Endothelial cell of umbilical vein (primary cell): ENCODE measurements at regions not wholly inside any gene's neighbourhood (a gene's known extent, or its start where the extent isn't known, plus 50 kb on each side); places are given as distances from the start of the nearest gene placed in this dataset.

Source experiments
- BruUV-seq: library from RNA; stranded (reverse); fragments of 400-500 nt; replicated peaks from 2 replicates; lab custom pipeline; 2021; lab: Mats Ljungman, UMichigan
- CTCF ChIA-PET: fragments of 300-600, 350-600 bp; sonication (Branson Sonifier 250); formaldehyde crosslinking; loops from one replicate; lab custom pipeline; 2021; ENCODE audit warnings: antibody characterized with exemption, inconsistent platforms; lab: Charles Lee
- POLR2A ChIA-PET: fragments of 300-600, 350-600 bp; sonication (Branson Sonifier 250); formaldehyde crosslinking; loops from one replicate; lab custom pipeline; 2021; ENCODE audit warnings: antibody characterized with exemption, inconsistent platforms; lab: Charles Lee
- DNase-seq: peaks from one replicate; pipeline ENCODE4 v3.0.0-alpha.2; 2011; ENCODE audit warnings: low read depth, low spot score
- FAIRE-seq: peaks from 2 replicates; lab custom pipeline; 2011; peaks lifted over from hg19 to GRCh38; lab: Jason Lieb, UNC
- H2AFZ ChIP-seq: 2 replicates; pipeline ENCODE4 v1.6.0; 2012; ENCODE audit warnings: low read depth, low read length, control low read depth, inconsistent platforms
- H3K27ac ChIP-seq: 2 replicates; pipeline ENCODE4 v1.5.1; 2011; ENCODE audit warnings: low read depth, mild to moderate bottlenecking, control low read depth, low read length, moderate library complexity; ENCODE audit not compliant: insufficient read depth
- H3K27me3 ChIP-seq, 2 experiments: 2 replicates each; pipeline versions ENCODE4 v1.6.0 to v1.6.1; 2011; ENCODE audit warnings: low read length in 2 of 2, mixed read lengths in 1 of 2; ENCODE audit not compliant: control insufficient read depth in 2 of 2, insufficient read depth in 2 of 2
- H3K36me3 ChIP-seq, 2 experiments: 2 replicates in 1 of 2; 3 replicates in 1 of 2; pipeline ENCODE4 v1.5.1; 2011; ENCODE audit warnings: low read length in 2 of 2, mild to moderate bottlenecking in 1 of 2, moderate library complexity in 1 of 2; ENCODE audit not compliant: control insufficient read depth in 2 of 2, insufficient read depth in 2 of 2; ENCODE audit errors: extremely low read depth in 1 of 2
- H3K4me1 ChIP-seq: 3 replicates; pipeline ENCODE4 v1.5.1; 2011; ENCODE audit warnings: mild to moderate bottlenecking, low read length; ENCODE audit not compliant: control insufficient read depth, insufficient read depth; ENCODE audit errors: extremely low read depth
- H3K4me2 ChIP-seq: 2 replicates; pipeline ENCODE4 v1.6.1; 2011; ENCODE audit warnings: low read length, control low read depth, mixed read lengths; ENCODE audit not compliant: insufficient read depth
- H3K4me3 ChIP-seq, 3 experiments: fragments of 200-600 bp in 1 of 3; sonication (generic), shearing (Covaris generic) in 1 of 3; replicated peaks in 1 of 3; 2 replicates each; pipeline ENCODE4 v1.5.1; 2011 to 2016; ENCODE audit warnings: control low read depth in 3 of 3, low read length in 3 of 3, mild to moderate bottlenecking in 2 of 3, inconsistent platforms in 1 of 3, low read depth in 1 of 3, moderate library complexity in 1 of 3; ENCODE audit not compliant: insufficient read depth in 1 of 3
- H3K79me2 ChIP-seq: 2 replicates; pipeline ENCODE4 v1.6.0; 2012; ENCODE audit warnings: low read length, inconsistent platforms; ENCODE audit not compliant: control insufficient read depth, insufficient read depth
- H3K9ac ChIP-seq: replicated peaks from 2 replicates; pipeline ENCODE3; 2011; ENCODE audit warnings: low read length, control low read depth; ENCODE audit not compliant: insufficient read depth; ENCODE audit errors: extremely low read depth
- H3K9me1 ChIP-seq: replicated peaks from 3 replicates; pipeline ENCODE4 v1.6.0; 2011; ENCODE audit warnings: mild to moderate bottlenecking, low read length; ENCODE audit not compliant: control insufficient read depth, insufficient read depth; ENCODE audit errors: extremely low read depth
- H3K9me3 ChIP-seq: replicated peaks from 2 replicates; pipeline ENCODE4 v1.5.1; 2012; ENCODE audit warnings: low read length, inconsistent platforms; ENCODE audit not compliant: control insufficient read depth, insufficient read depth
- H4K20me1 ChIP-seq: replicated peaks from 2 replicates; pipeline ENCODE3; 2011; ENCODE audit warnings: mild to moderate bottlenecking, low read length; ENCODE audit not compliant: control insufficient read depth, insufficient read depth; ENCODE audit errors: extremely low read depth
- EZH2 ChIP-seq: IDR thresholded peaks from 2 replicates; pipeline ENCODE4 v1.6.1; 2012; ENCODE audit warnings: borderline replicate concordance, low read depth, mild to moderate bottlenecking, moderate library complexity, low read length, inconsistent platforms; ENCODE audit not compliant: severe bottlenecking
- FOS ChIP-seq: IDR thresholded peaks from 2 replicates; pipeline ENCODE4 v1.6.1; 2011; ENCODE audit warnings: mild to moderate bottlenecking, low read length, moderate library complexity, borderline replicate concordance; ENCODE audit not compliant: insufficient read depth
- GATA2 ChIP-seq: IDR thresholded peaks from 2 replicates; pipeline ENCODE4 v1.7.0; 2011; ENCODE audit warnings: low read depth, mild to moderate bottlenecking, moderate library complexity, mixed read lengths, low read length; ENCODE audit not compliant: insufficient read length, insufficient read depth
- JUN ChIP-seq: IDR thresholded peaks from 2 replicates; pipeline ENCODE4 v1.6.1; 2011; ENCODE audit warnings: borderline replicate concordance, low read depth; ENCODE audit not compliant: insufficient read length, insufficient read depth
- MYC ChIP-seq: IDR thresholded peaks from one replicate; pipeline ENCODE4 v1.6.1; 2011; ENCODE audit warnings: mild to moderate bottlenecking, low read depth, low read length
- POLR2A ChIP-seq: IDR thresholded peaks from 2 replicates; pipeline ENCODE4 v1.6.1; 2012; ENCODE audit warnings: low read depth, mild to moderate bottlenecking, control low read depth, low read length
- POLR2AphosphoS5 ChIP-seq: IDR thresholded peaks from 2 replicates; pipeline ENCODE4 v1.6.1; 2012; ENCODE audit warnings: low read depth, mild to moderate bottlenecking, control low read depth, low read length, moderate library complexity; ENCODE audit not compliant: insufficient read depth
- dilution Hi-C: fragments of 300-500 bp; cut with MboI; formaldehyde crosslinking; loops from one replicate; pipeline ENCODE4 v1.15.0; 2019; ENCODE audit warnings: low sequenced_read_pairs; ENCODE audit not compliant: extremely low pct_ligation_motif_present
- intact Hi-C: fragments of 100-400 bp; cut with micrococcal nuclease; formaldehyde crosslinking; loops from one replicate; pipeline ENCODE4 v1.10.0; 2022
- TF ChIP-seq, protein P1 (sequence below): IDR thresholded peaks from 2 replicates; pipeline ENCODE4 v1.6.1; 2011; ENCODE audit not compliant: insufficient read depth, insufficient read length
- TF ChIP-seq, protein P2 (sequence below), 2 donors: IDR thresholded peaks; 1 replicate in 1 of 2; 2 replicates in 1 of 2; pipeline ENCODE4 v1.5.1; 2011; ENCODE audit warnings: low read length in 2 of 2, mild to moderate bottlenecking in 2 of 2, moderate library complexity in 2 of 2, control low read depth in 1 of 2, inconsistent platforms in 1 of 2, low read depth in 1 of 2; ENCODE audit not compliant: insufficient read depth in 1 of 2; ENCODE audit errors: extremely low read depth in 1 of 2

DNA sequence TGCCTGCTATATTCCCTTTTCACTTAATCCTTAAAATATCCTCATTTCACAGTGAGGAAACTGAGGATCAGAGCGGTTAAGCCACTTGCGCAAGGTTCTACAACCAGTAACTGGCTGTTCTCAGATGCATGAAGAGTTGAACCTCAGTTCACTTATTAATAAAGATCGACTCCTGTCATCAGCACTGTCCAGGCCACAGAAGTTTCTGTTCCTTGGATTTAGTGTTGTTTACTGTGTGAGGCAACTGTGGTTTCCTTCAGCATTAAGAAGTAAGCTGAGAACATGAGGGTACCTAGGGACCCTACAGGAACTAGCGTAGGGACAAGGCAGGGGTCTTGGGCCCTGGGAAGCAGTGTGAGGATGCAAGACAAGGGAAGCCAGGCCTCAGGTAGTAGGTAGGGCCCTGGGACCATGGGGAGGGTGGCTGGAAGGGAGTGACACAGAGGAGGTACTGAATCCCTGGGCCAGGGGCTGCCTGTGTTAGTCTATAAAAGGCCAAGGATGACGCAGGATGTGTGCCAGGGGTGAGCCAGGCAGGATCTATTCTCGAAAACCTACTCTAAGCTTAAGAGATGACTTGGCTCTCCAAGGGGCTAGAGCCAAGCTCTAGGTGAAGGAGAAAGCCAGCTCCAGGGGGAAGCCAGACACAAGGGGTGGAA is 181.2 kb upstream of the CSF3R start:
- dilution Hi-C loops (no loop called here), intact Hi-C loops (no loop called here)
- no peaks in the 10 kb centered on the region for H3K36me3 ChIP-seq
- H3K79me2 ChIP-seq: no peaks in the 10 kb centered on the region
- no peak overlapping the region for H3K27ac ChIP-seq
- H4K20me1 ChIP-seq: no peaks in the 10 kb centered on the region
- no peak overlapping the region for H3K4me2 ChIP-seq
- TF ChIP-seq POLR2AphosphoS5 (no peak), EZH2 (no peak), GATA2 (no peak), JUN (no peak), POLR2A (no peak), FOS (no peak), MYC (no peak)
- TF ChIP-seq, protein P1, sequence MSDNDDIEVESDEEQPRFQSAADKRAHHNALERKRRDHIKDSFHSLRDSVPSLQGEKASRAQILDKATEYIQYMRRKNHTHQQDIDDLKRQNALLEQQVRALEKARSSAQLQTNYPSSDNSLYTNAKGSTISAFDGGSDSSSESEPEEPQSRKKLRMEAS: no peak
- TF ChIP-seq, protein P2, sequence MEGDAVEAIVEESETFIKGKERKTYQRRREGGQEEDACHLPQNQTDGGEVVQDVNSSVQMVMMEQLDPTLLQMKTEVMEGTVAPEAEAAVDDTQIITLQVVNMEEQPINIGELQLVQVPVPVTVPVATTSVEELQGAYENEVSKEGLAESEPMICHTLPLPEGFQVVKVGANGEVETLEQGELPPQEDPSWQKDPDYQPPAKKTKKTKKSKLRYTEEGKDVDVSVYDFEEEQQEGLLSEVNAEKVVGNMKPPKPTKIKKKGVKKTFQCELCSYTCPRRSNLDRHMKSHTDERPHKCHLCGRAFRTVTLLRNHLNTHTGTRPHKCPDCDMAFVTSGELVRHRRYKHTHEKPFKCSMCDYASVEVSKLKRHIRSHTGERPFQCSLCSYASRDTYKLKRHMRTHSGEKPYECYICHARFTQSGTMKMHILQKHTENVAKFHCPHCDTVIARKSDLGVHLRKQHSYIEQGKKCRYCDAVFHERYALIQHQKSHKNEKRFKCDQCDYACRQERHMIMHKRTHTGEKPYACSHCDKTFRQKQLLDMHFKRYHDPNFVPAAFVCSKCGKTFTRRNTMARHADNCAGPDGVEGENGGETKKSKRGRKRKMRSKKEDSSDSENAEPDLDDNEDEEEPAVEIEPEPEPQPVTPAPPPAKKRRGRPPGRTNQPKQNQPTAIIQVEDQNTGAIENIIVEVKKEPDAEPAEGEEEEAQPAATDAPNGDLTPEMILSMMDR (IDR thresholded peaks at IDR 0.05; ENCODE audit: extremely low read depth in 1 of 2, insufficient read depth in 1 of 2, low read depth in 1 of 2, low read length in 2 of 2): no peak
- no peaks in the 10 kb centered on the region for H3K27me3 ChIP-seq
- H3K4me1 ChIP-seq: no peaks in the 10 kb centered on the region
- FAIRE-seq (no peak), DNase-seq (no peak)
- no peaks in the 10 kb centered on the region for H3K9me3 ChIP-seq
- no peaks in the 10 kb centered on the region for H3K9me1 ChIP-seq
- no peak overlapping the region for H3K4me3 ChIP-seq
- H3K9ac ChIP-seq: no peak overlapping the region
- POLR2A ChIA-PET: no interaction called here
- no TSS peak for BruUV-seq
- CTCF ChIA-PET: interaction anchor here (1.1 kb wide), 1 partner anchor 87 kb away, joined by 4 read pairs; no protein-coding TSS in a partner anchor
- H2AFZ ChIP-seq: no peak overlapping the region
